Smooth muscle cell (in vitro differentiated cells): ENCODE measurements at regions not wholly inside any gene's neighbourhood (a gene's known extent, or its start where the extent isn't known, plus 50 kb on each side); places are given as distances from the start of the nearest gene placed in this dataset.

Source experiments
- DNase-seq: peaks from one replicate; lab custom pipeline; 2025; ENCODE audit not compliant: unreplicated experiment; lab: John Stamatoyannopoulos, UW
- H2AFZ ChIP-seq: fragments of 200-600 bp; sonication (generic); 2 replicates; pipeline ENCODE4 v1.6.0; 2016; ENCODE audit warnings: antibody characterized with exemption, low read depth, mild to moderate bottlenecking
- H3F3A ChIP-seq: fragments of 200-600 bp; sonication (generic); 2 replicates; pipeline ENCODE4 v1.6.0; 2017; ENCODE audit warnings: antibody characterized with exemption, low read depth
- H3K27ac ChIP-seq: fragments of 200-600 bp; sonication (generic); 2 replicates; pipeline ENCODE4 v1.5.1; 2016; ENCODE audit warnings: low read depth, mild to moderate bottlenecking
- H3K27me3 ChIP-seq: fragments of 200-600 bp; sonication (generic); 2 replicates; pipeline ENCODE4 v1.6.1; 2016; ENCODE audit warnings: low read depth, mild to moderate bottlenecking
- H3K36me3 ChIP-seq: fragments of 200-600 bp; sonication (generic); 2 replicates; pipeline ENCODE4 v1.5.1; 2016; ENCODE audit warnings: low read depth
- H3K4me1 ChIP-seq: fragments of 200-600 bp; sonication (generic); 2 replicates; pipeline ENCODE4 v1.5.1; 2016; ENCODE audit warnings: low read depth
- H3K4me2 ChIP-seq: fragments of 200-600 bp; sonication (generic); 2 replicates; pipeline ENCODE4 v1.6.0; 2016; ENCODE audit warnings: mild to moderate bottlenecking
- H3K4me3 ChIP-seq: fragments of 200-600 bp; sonication (generic); 2 replicates; pipeline ENCODE4 v1.5.1; 2016; ENCODE audit warnings: mild to moderate bottlenecking
- H3K79me2 ChIP-seq: fragments of 200-600 bp; sonication (generic); 2 replicates; pipeline ENCODE4 v1.6.0; 2016; ENCODE audit warnings: low read depth, mild to moderate bottlenecking
- H3K9ac ChIP-seq: fragments of 200-600 bp; sonication (generic); 2 replicates; pipeline ENCODE4 v1.6.0; 2016; ENCODE audit warnings: low read depth
- H3K9me3 ChIP-seq: fragments of 200-600 bp; sonication (generic); replicated peaks from 2 replicates; pipeline ENCODE4 v1.5.1; 2016; ENCODE audit warnings: low read depth
- H4K20me1 ChIP-seq: fragments of 200-600 bp; sonication (generic); 2 replicates; pipeline ENCODE4 v1.6.0; 2016; ENCODE audit warnings: low read depth
- WGBS: methylation state at CpG from one replicate; pipeline ENCODE4 v1.1.7; 2016; ENCODE audit warnings: low lambda C conversion rate; 5-methylcytosine and 5-hydroxymethylcytosine counted together
- TF ChIP-seq, protein P1 (sequence below): fragments of 200-600 bp; sonication (generic); IDR thresholded peaks from 2 replicates; pipeline ENCODE4 v1.5.1; 2017; ENCODE audit warnings: borderline replicate concordance, mild to moderate bottlenecking, antibody characterized with exemption; ENCODE audit not compliant: insufficient read depth, poor library complexity, severe bottlenecking

DNA sequence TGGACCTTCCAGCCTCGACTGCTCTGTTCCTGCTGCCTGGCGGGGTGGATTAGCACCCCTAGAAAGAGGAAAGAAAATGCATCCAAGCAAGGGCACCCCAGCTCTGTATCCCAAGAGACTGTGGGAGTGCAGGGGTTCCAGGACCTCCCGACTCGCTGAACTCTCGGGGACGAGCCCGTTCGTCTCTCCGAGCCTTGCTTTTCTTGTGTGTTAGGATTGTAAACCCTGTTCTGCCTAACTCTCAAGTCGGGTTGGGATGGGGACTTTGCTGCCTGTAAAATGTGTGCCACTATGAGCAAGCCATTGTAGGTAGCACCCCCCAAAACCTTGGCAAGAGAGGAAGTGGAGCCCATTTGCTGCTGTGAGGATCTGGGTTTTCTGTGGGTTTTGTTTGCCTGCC is 73.2 kb upstream of the VRK1 start:
- Histone ChIP-seq H3K4me2 (no peak overlapping the region), H3K9me3 (no peaks in the 10 kb centered on the region), H4K20me1 (no peaks in the 10 kb centered on the region), H3K79me2 (no peaks in the 10 kb centered on the region), H3K9ac (no peak overlapping the region), H3K27ac (no peak overlapping the region), H3K27me3 (no peaks in the 10 kb centered on the region), H3K4me3 (no peak overlapping the region), H3F3A (no peaks in the 10 kb centered on the region), H2AFZ (no peak overlapping the region), H3K4me1 (no peaks in the 10 kb centered on the region), H3K36me3 (no peaks in the 10 kb centered on the region)
- no peak for DNase-seq
- 89% methylated on average over 10 of the region's 10 CpGs for WGBS
- TF ChIP-seq, protein P1, sequence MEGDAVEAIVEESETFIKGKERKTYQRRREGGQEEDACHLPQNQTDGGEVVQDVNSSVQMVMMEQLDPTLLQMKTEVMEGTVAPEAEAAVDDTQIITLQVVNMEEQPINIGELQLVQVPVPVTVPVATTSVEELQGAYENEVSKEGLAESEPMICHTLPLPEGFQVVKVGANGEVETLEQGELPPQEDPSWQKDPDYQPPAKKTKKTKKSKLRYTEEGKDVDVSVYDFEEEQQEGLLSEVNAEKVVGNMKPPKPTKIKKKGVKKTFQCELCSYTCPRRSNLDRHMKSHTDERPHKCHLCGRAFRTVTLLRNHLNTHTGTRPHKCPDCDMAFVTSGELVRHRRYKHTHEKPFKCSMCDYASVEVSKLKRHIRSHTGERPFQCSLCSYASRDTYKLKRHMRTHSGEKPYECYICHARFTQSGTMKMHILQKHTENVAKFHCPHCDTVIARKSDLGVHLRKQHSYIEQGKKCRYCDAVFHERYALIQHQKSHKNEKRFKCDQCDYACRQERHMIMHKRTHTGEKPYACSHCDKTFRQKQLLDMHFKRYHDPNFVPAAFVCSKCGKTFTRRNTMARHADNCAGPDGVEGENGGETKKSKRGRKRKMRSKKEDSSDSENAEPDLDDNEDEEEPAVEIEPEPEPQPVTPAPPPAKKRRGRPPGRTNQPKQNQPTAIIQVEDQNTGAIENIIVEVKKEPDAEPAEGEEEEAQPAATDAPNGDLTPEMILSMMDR = no peak

DNA sequence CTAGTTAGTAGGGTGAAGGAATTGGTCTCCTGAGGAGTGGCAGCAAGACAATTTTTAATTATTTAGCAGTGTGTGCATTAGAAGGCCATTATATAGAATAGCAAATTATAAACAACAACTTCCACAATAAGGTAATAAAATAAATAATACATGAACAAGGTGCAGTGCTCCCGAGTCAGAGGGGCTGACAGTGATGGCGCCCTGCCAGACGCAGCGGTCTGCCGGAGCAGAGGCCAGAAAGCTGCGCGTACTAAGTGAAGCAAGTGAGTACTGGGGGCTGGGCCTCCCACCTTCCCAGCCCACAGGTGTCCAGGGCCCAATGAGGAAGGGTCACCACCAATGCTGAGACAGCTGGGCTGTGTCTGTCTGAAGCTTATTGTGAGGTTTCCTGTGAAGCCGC is 72.0 kb upstream of the VRK1 start:
- H3K27me3 ChIP-seq = peaks cover 8% of the 10 kb centered on the region
- no peaks in the 10 kb centered on the region for H3K79me2 ChIP-seq
- WGBS = 90% methylated on average over 8 of the region's 8 CpGs
- H3F3A ChIP-seq = no peaks in the 10 kb centered on the region
- H3K27ac ChIP-seq = no peak overlapping the region
- H3K4me2 ChIP-seq = no peak overlapping the region
- no peaks in the 10 kb centered on the region for H3K36me3 ChIP-seq
- H2AFZ ChIP-seq = no peak overlapping the region
- no peaks in the 10 kb centered on the region for H3K9me3 ChIP-seq
- H3K9ac ChIP-seq = no peak overlapping the region
- no peaks in the 10 kb centered on the region for H4K20me1 ChIP-seq
- H3K4me3 ChIP-seq = no peak overlapping the region
- no peak for DNase-seq
- TF ChIP-seq, protein P1 = no peak
- H3K4me1 ChIP-seq = no peaks in the 10 kb centered on the region

DNA sequence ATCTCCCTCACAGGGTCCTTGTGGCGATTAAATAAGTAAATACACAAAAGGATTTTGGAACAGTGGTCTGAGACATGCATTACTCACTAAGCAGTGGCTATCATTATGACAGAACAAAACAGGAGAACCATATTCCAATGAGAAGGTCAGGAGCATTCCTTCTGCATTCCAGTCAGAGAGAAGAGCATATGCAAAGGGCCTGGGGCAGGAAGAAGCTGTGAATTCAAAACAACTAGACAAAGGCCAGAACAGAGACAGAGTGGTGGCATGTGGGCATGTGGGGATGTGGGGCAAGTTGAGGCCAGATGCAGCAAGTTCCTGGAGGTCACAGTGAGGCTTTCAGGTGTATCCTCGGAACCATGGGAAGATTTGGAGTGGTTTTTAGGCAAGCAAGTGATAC is 70.1 kb upstream of the VRK1 start:
- H3K79me2 ChIP-seq = no peaks in the 10 kb centered on the region
- H3K4me2 ChIP-seq = no peak overlapping the region
- 87% methylated on average over 2 of the region's 2 CpGs for WGBS
- no peak overlapping the region for H3K4me3 ChIP-seq
- H4K20me1 ChIP-seq = no peaks in the 10 kb centered on the region
- peaks cover 9% of the 10 kb centered on the region for H3K27me3 ChIP-seq
- no peak overlapping the region for H2AFZ ChIP-seq
- H3K9ac ChIP-seq = no peak overlapping the region
- no peaks in the 10 kb centered on the region for H3K36me3 ChIP-seq
- H3K4me1 ChIP-seq = no peaks in the 10 kb centered on the region
- TF ChIP-seq, protein P1 = no peak
- H3K9me3 ChIP-seq = no peaks in the 10 kb centered on the region
- no peaks in the 10 kb centered on the region for H3F3A ChIP-seq
- DNase-seq = no peak
- H3K27ac ChIP-seq = no peak overlapping the region

DNA sequence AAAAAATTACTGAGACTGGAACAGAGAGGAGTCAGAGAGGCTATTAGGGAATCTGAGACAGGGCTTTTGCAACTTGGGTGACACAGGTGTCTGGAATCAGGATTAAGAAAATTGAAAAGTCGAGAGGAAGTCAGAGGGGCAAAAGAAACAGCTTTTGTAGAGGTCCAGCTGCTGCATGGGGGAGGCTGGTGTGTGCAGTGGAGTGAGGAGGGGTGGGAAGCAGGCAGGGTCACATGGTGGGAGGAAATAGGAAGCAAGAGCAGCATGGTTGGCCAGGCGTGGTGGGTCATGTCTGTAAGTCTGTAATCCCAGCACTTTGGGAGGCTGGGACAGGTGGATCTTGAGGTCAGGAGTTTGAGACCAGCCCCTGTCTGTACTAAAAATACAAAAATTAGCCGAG is 69.7 kb upstream of the VRK1 start:
- H3K4me3 ChIP-seq = no peak overlapping the region
- DNase-seq = no peak
- no peaks in the 10 kb centered on the region for H3F3A ChIP-seq
- no peak overlapping the region for H3K4me2 ChIP-seq
- H3K27ac ChIP-seq = no peak overlapping the region
- H4K20me1 ChIP-seq = no peaks in the 10 kb centered on the region
- no peaks in the 10 kb centered on the region for H3K9me3 ChIP-seq
- TF ChIP-seq, protein P1 = no peak
- no peak overlapping the region for H3K9ac ChIP-seq
- peaks cover 9% of the 10 kb centered on the region for H3K27me3 ChIP-seq
- H3K36me3 ChIP-seq = no peaks in the 10 kb centered on the region
- WGBS = 81% methylated on average over 3 of the region's 3 CpGs
- no peaks in the 10 kb centered on the region for H3K4me1 ChIP-seq
- no peak overlapping the region for H2AFZ ChIP-seq
- H3K79me2 ChIP-seq = no peaks in the 10 kb centered on the region
